Liver (tissue), 3 donors: ENCODE measurements at regions not wholly inside any gene's neighbourhood (a gene's known extent, or its start where the extent isn't known, plus 50 kb on each side); places are given as distances from the start of the nearest gene placed in this dataset.

ENCODE experiments used
- ATF3 ChIP-seq: IDR thresholded peaks from 2 replicates; pipeline ENCODE4 v1.6.1; 2016; ENCODE audit warnings: antibody characterized with exemption
- CTCF ChIP-seq: fragments of 150-350 bp; IDR thresholded peaks from 2 replicates; pipeline ENCODE4 v1.5.1; 2017; ENCODE audit warnings: improper control_type of control experiment, low read depth, low read length; ENCODE audit not compliant: missing input control
- RAD21 ChIP-seq, 2 donors: IDR thresholded peaks; 2 replicates each; pipeline ENCODE4 v1.6.1; 2016; ENCODE audit warnings: antibody characterized with exemption in 2 of 2, mild to moderate bottlenecking in 2 of 2
- ZBTB33 ChIP-seq: IDR thresholded peaks from 2 replicates; pipeline ENCODE4 v1.6.1; 2016; ENCODE audit warnings: antibody characterized with exemption
- donor health status: healthy.
- donor health status: healthy.

GRCh38 chr13:104466016-104466415 lies 1399.8 kb upstream of the SLC10A2 start:
- no peak for TF ChIP-seq ZBTB33
- TF ChIP-seq RAD21 (IDR thresholded peaks at IDR 0.05), result no peak
- TF ChIP-seq CTCF, result no peak
- TF ChIP-seq ATF3, result no peak
